ENCODE measurements at regions not wholly inside any gene's neighbourhood (a gene's known extent, or its start where the extent isn't known, plus 50 kb on each side); places are given as distances from the start of the nearest gene placed in this dataset.

DNA sequence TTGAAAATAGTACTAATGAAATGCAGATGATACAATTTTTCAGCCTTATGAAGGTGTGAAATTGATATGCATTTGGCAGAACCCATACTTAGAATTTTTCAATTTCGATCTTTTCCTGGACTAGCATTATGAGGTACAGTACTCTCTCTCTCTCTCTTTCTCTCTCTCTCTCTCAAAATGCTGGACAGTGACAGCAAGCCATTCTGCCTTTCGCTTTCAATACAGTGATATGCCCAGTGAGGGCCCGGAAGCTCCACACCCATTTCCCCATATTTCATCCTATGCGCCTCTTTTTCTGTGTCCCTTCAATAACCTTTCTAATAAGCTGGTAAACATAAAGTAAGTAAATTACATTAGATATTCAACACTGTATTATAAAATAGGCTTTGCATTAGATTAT lies 595.0 kb upstream of the UBE2E2 start:
- ATAC-seq (no peak), DNase-seq (no peak)
- H3K27me3 ChIP-seq, result no peaks in the 10 kb centered on the region

DNA sequence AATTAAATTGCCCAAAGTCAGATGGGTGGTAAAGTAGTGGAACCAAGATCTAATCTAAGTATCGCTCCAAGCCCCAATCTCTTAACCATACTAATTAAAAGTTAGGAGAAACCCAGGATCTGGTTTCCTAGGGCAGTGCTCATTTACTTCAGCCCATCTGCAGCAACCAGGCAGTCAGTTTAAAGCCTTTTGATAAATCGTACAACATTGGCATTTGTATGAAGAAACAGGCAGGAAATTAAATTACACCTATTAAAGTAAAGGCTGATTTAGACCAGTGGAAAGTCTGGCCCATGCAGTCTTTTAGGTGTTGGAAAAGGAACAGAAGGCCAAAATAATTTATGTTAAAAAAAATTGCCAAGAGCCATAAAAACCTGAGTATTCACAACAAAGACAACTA lies 594.4 kb upstream of the UBE2E2 start:
- Histone ChIP-seq H3K4me1 (no peaks in the 10 kb centered on the region), H3K4me3 (no peak overlapping the region), H3K27me3 (no peaks in the 10 kb centered on the region), H3K36me3 (no peaks in the 10 kb centered on the region), H3K9me3 (no peaks in the 10 kb centered on the region), H3K27ac (no peak overlapping the region)
- DNase-seq, result no peak
- TF ChIP-seq, protein P1, sequence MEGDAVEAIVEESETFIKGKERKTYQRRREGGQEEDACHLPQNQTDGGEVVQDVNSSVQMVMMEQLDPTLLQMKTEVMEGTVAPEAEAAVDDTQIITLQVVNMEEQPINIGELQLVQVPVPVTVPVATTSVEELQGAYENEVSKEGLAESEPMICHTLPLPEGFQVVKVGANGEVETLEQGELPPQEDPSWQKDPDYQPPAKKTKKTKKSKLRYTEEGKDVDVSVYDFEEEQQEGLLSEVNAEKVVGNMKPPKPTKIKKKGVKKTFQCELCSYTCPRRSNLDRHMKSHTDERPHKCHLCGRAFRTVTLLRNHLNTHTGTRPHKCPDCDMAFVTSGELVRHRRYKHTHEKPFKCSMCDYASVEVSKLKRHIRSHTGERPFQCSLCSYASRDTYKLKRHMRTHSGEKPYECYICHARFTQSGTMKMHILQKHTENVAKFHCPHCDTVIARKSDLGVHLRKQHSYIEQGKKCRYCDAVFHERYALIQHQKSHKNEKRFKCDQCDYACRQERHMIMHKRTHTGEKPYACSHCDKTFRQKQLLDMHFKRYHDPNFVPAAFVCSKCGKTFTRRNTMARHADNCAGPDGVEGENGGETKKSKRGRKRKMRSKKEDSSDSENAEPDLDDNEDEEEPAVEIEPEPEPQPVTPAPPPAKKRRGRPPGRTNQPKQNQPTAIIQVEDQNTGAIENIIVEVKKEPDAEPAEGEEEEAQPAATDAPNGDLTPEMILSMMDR (IDR thresholded peaks at IDR 0.05), result no peak
- intact Hi-C loops (cut with DNase I), result no loop called here
- no peak for ATAC-seq

More for the DNA sequence above, 595.0 kb upstream of the UBE2E2 start:
- Histone ChIP-seq H3K36me3 (no peaks in the 10 kb centered on the region), H3K4me1 (no peaks in the 10 kb centered on the region), H3K9me3 (no peaks in the 10 kb centered on the region), H3K27ac (no peak overlapping the region), H3K4me3 (no peak overlapping the region)
- intact Hi-C loops (cut with DNase I), result no loop called here
- TF ChIP-seq, protein P1 (IDR thresholded peaks at IDR 0.05), result no peak

DNA sequence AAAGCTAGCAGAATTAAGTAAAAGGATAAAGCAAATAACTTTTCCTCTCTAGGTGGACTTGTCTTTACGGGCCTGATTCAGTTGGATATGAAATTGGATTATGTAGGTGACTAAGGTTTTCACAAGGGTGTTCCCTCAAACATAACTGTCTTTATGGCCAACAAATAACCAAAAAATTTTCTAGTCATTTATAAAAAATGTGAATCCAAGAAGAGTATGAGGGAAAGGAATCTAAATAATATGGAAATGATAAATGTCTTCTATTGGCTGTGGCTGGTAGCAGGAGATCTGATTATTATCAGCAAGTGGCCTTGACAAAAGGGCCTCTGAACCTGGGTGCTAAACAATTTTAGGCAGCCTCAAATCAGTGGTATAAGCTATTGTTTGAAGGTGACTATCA lies 594.0 kb upstream of the UBE2E2 start:
- Histone ChIP-seq H3K27ac (no peak overlapping the region), H3K27me3 (no peaks in the 10 kb centered on the region), H3K4me3 (no peak overlapping the region), H3K9me3 (no peaks in the 10 kb centered on the region), H3K4me1 (no peaks in the 10 kb centered on the region), H3K36me3 (no peaks in the 10 kb centered on the region)
- ATAC-seq, result no peak
- TF ChIP-seq, protein P1 (IDR thresholded peaks at IDR 0.05), result no peak
- intact Hi-C loops (cut with DNase I), result no loop called here
- no peak for DNase-seq

DNA sequence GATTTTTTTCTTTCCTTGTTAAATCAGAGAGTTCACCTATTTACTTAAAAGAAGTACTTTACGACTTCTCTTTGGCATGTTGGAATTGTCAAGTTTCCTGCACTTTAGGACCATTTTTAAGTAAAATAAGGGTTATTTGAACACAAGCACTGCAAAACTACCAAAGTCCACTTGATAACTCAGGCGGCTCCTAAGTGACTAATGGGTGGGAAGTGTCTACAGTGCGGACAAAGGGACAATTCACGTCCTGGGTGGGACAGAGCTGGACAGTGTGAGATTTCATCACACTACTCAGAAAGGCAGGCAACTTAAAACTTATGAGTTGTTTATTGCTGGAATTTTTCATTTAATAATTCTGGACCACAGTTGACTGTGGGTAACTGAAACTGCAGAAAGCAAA lies 590.2 kb upstream of the UBE2E2 start:
- no peak for ATAC-seq
- H3K36me3 ChIP-seq, result no peaks in the 10 kb centered on the region
- TF ChIP-seq, protein P1 (IDR thresholded peaks at IDR 0.05), result no peak
- intact Hi-C loops (cut with DNase I), result no loop called here
- H3K9me3 ChIP-seq, result no peaks in the 10 kb centered on the region
- H3K27ac ChIP-seq, result no peak overlapping the region
- no peaks in the 10 kb centered on the region for H3K4me1 ChIP-seq
- no peak overlapping the region for H3K4me3 ChIP-seq
- no peaks in the 10 kb centered on the region for H3K27me3 ChIP-seq
- no peak for DNase-seq

DNA sequence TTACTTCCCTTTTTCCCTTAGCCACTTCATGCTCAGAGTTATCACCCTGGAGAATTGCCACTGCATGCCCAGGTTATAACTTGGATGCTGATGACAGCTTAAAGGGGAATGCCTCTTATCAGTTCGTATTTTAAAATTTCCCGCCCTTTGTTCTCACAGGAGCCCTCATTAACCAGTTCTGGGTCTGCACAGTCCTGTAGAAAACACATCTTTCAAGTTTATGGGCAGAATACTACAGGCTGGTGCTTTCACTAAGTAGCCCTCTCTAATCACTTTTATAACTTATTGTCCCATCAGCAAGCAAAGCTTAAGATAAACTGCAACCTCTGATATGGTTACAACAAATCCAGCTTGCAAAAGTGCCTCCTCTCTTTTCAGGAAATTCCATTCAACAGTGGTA lies 587.3 kb upstream of the UBE2E2 start:
- no peaks in the 10 kb centered on the region for H3K4me1 ChIP-seq
- no peaks in the 10 kb centered on the region for H3K36me3 ChIP-seq
- no peak overlapping the region for H3K4me3 ChIP-seq
- DNase-seq (no peak), ATAC-seq (no peak)
- TF ChIP-seq, protein P1 (IDR thresholded peaks at IDR 0.05), result no peak
- no peaks in the 10 kb centered on the region for H3K27me3 ChIP-seq
- no peaks in the 10 kb centered on the region for H3K9me3 ChIP-seq
- H3K27ac ChIP-seq, result no peak overlapping the region
- intact Hi-C loops (cut with DNase I), result no loop called here

All from left lung (tissue), 4 donors.